ENCODE measurements at regions not wholly inside any gene's neighbourhood (a gene's known extent, or its start where the extent isn't known, plus 50 kb on each side); places are given as distances from the start of the nearest gene placed in this dataset.

GRCh38 chr17:77590951-77591735, 367.4 kb upstream of the TNRC6C start:
- TF ChIP-seq CTCF (IDR thresholded peaks at IDR 0.05) (no peak), ZFX (IDR thresholded peaks at IDR 0.05; ENCODE audit: borderline replicate concordance) (no peak)

Measured in 22Rv1 (cell line).